GM19023 (cell line): ENCODE measurements at regions not wholly inside any gene's neighbourhood (a gene's known extent, or its start where the extent isn't known, plus 50 kb on each side); places are given as distances from the start of the nearest gene placed in this dataset.

ENCODE experiments used
- ATAC-seq: cut with Tn5 transposase; IDR thresholded peaks from one replicate; pipeline ENCODE4 v1.9.1; 2021; ENCODE audit warnings: mild to moderate bottlenecking, moderate library complexity; ENCODE audit not compliant: unreplicated experiment

DNA sequence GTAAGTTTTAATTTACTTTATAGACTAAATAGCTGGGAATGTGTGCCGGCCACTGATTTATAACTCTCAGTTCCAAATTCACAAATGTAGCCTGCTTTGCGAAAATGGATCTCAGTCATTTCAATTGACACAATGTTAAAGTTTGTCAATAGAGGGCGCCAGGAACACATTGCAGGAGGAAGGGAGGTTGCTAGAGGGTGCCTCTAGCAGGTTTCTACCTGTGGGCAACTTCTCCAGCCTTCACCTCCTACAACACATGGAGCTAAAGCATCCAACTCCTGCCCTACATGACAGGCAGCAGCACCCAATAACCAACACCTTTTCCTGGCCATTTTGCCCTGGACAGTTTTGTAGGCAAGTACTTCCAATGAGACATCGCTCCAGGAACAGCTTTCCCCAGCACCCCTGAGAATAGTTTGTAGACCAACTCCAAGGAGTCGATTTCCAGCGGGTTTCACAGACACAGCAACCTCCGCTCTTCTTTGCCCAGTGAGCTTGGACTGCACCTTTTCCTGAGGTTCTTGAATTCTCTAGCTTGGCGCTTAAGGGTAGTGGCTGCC, 784.8 kb upstream of the CDH2 start:
- ATAC-seq: no peak

DNA sequence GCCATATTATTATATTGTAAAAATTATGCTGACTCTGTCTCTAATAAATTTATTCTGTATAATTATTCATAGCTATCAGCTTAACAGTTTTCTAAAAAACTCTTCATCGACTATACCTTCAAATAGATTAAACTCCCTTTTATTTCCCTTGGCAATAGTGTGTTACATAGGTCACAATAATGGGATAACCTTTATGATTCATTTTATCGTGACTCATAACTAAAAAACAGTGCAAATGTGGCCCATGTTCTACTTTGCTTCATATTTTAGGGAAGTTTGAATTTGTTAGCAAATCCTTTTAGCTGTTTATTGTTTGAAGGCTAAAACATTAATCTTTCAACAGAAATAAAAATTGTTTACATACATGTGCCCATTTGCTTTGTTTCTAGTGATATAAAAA, 783.2 kb upstream of the CDH2 start:
- no peak for ATAC-seq

DNA sequence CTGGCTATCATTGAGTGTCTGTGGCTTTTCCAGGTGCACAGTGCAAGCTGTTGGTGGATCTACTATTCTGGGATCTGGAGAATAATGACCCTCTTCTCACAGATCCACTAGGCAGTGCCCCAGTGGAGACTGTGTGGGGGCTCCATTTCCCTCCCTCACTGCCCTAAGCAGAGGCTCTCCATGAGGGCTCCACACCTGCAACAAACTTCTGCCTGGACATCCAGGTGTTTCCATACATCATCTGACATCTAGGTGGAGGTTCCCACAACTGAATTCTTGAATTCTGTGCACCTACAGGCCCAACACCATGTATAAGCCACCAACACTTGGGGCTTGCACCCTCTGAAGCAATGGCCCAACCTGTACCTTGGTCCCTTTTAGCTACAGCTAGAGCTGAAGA, 775.4 kb upstream of the CDH2 start:
- no peak for ATAC-seq

DNA sequence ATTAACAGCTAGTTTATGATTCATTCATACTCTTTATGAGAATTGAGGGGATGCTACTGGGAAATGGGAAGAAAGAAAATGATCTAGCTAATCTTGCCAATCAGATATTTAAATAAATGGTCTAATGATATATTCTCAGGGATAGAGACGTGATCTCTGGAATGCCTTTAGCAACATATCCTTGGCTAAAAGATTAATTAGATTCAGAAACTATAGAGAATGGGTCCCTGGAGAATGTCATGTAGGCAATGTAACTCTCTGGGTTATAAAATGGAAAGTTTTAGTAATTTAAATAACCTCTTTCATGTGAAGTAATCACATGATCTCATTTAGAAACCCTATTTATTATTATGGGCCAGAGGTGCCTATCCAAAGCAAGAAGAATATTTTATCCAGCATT, 771.0 kb upstream of the CDH2 start:
- no peak for ATAC-seq

DNA sequence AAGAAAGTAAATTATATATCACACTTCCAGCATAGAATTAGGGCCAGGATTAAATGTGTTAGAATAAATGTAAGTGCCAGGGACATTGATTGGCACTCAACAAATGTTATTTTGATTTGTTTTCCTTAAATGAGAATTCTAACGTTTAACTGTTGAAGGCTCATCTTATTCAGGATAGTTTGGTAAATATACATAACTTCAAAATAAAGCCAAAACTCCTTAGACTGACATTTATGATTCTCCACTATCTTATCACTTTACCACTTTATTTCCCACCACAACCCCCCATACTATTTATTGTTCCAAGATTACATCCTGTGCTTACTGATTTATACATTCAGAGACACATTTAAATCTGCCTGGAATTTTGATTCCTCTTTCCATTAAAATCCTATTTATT, 769.5 kb upstream of the CDH2 start:
- ATAC-seq: no peak

DNA sequence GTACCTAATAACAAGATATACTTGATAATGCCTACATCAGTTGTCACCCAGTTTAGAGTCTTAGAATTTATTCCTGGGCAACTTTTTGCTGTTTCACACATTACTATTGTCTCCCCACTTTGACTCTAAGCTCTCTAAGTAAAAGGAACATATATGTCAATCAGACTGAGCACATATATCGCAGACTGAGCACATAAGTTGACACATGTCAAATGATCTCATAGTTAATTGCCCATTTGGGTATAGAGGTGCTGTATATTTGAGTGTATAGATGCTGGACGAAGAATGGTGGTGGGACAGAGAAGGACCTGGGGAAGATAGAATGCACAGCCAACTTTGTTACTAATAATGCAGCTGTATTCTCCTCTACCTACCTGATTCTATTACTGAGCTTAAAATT, 746.0 kb upstream of the CDH2 start:
- no peak for ATAC-seq

DNA sequence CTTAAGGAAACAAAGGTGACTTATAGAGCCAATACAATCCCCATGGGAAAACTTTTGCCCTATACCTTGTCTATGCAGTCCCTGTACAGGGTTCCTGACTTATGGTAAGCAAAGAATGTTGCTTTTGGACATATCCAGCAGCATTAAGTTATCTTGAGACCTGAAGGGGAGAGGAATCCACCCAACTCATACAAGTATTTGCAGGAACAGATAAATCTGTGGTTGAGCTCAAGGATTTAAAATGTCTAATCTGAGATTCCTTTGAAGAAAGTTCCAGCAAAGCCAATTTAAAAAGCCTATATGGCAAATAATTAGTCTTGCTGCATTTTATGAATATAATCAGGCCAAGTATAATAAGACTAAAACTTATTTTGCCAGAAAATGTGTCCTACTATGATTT, 739.5 kb upstream of the CDH2 start:
- no peak for ATAC-seq

DNA sequence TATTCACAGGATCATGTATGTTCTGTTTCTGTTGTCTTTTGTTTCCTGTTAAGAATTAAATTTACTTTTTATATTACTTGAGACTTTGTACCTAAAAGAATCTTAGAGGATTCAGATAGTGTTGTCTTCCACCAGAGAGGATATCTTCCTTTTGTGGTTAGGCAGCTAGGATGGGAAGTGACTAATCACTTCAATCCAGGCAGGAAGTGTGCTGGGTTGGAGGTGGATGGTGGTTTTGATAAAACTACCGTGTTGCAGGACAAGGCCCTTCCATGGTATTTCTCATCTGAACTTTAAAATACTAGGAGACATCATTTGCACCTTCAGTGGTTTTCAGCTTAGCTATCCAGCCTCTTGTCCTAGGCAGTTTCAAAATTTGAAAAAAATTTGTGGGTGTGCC, 728.6 kb upstream of the CDH2 start:
- ATAC-seq: no peak

DNA sequence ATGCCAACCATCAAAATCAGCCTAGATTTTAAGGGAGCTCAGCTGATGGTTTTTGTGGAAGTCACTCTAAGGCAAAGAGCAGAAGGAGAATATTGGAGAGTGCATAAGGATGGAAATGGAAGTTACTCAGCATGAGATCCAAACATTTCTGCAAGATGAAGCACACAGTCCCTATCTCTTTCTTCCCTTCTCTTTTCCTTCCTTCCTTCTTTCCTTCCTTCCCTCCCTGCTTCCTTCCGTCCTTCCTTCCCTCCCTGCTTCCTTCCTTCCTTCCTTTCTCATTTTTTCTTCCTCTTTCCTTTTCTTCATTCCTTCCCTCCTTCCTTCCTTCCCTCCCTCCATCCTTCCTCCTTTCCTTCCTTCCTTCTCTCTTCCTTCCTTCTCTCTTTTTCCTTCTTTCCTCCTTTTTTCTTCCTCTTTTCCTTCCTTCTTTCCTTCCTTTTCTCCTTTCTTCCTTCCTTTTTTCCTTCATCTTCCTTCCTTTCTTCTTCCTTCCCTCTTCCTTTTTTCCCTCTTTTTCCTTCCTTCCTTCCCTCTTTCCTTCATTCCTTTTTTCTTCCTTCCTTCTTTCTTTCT, 727.9 kb upstream of the CDH2 start:
- no peak for ATAC-seq

DNA sequence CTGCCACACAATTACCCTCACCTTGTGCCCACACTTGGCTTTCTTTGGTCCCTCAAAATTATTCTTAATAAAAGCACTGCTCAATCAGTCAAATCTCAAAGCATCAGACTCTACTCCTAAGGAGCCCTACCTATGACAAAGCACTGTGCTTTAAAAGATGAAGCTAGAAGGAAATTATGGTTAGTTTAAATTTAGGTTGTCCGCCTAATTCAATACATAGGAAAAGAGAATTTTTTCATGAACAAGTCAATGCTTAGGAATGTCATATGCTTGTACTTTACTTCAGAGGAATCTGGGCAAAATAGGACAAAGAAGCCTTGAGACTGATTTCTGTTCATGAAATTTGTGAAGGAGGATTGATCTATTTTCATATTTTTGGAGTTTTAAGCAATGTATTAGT, 726.4 kb upstream of the CDH2 start:
- no peak for ATAC-seq

DNA sequence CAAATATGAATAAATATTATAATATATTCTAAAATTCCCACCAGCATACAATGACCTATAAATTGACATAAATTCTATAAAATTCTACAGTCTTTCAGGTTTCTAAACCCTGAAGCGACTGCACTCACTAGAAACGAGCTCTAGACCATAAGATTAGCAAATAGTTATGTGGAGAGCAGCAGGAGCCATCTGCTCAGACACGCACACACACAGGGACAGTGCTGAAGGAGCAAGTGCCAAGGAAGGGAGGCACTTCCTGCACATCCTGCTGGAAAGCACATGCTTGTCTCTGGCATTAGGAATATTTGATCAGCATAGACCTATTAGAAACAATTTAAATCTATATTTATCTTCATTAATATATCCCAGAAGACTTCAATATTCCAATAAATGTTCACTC, 713.9 kb upstream of the CDH2 start:
- no peak for ATAC-seq

DNA sequence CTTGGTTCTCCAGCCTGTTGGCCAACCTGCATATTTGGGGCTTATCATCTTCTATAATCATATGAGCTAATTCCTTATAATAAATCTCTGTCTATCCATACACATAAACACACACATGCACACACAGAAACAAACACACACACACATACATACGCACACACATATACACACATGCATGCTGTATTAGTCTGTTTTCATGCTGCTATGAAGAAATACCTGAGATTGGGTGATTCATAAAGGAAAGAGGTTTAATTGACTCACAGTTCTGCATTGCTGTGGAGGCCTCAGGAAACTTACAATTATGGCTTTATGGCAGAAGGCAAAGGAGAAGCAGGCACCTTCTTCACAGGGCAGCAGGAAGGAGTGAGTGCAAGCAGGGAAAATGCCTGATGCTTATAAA, 707.4 kb upstream of the CDH2 start:
- ATAC-seq: no peak

DNA sequence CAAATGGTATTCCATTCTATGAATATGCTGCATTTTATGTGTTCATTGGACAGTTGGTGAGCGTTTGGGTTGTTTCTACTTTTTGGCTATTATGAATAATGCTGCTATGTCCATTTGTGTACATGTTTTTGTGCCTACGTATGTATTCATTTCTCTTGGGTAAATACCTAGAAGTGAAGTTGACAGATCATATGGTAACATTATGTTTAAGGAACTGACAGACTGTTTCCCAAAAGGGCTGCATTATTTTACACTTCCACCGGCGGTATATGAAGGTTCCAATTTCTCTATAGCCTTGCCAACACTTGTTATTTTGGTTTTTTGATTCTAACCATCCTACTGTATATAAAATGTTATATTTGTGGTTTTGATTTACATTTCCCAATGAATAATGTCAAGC, 703.9 kb upstream of the CDH2 start:
- no peak for ATAC-seq

DNA sequence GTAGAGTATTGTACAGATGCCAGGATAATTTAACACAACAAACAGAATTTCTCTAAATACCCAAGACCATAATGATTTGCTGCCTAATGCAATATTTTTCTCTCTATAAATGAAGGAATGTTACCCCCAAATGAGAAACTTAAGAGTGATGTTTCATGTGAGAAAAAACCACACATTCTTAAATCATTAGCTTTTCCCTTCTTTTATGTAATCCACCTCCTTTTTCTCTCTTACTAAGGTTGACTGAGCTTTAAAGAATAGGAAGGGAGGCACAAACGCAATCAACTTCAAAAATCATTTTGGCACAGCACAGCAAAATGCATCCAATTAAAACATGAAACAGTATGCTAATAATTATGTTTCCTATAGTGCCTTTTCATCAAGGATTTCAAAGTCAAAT, 698.1 kb upstream of the CDH2 start:
- ATAC-seq: no peak

DNA sequence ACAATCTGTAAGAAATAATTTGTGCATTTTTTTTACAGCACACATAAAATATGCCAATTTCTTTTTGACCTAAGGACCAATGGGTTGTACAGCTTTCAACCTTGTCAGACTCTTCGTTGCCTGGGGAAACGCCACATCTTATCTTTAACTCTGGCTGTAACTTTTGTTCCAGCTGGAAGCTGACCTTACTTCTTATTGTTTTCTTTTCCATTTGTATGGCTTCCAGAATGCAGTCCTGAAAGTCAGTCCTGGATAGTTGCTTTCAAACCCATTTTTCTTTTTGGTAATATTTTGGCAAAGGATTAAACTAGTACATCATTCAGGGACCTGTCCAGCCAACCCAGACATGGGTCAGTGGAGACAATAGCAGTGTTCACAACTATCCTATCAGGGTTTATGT, 686.5 kb upstream of the CDH2 start:
- no peak for ATAC-seq

DNA sequence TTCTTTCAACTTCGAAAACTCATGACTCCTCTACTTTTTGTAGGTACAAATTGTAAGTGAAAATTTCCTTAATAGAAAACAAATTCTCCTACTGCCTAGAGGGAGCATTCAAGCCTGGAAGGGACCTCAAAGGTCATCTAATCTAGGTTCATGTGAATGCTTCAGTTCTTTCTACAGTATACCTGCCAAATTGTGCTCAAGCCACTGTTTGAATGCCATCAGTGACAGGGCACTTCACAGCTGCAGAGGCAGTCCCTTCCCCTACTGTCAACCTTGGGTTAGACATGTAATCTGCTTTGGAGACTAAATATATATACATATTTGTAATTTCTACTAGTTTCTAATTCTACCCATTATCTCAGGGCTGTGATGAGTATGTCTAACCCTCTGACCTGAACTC, 681.3 kb upstream of the CDH2 start:
- ATAC-seq: no peak

DNA sequence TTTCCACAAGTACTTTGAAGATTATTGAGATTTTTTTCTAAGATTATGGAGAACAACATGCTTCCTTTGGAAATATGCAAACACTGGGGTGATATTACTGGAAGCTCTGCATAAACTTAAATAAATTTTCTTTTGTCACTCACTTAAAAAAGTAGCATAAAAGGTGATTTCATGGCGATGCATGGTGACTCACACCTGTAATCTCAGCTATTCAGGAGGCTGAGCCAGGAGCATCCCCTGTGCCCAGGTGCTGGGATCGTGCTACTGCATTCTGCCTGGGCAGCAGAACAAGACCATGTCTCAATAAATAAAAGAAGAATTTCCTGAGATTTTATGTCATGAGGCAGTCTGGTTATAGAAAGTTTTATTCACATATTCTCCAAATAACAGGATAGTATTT, 679.1 kb upstream of the CDH2 start:
- ATAC-seq: no peak

DNA sequence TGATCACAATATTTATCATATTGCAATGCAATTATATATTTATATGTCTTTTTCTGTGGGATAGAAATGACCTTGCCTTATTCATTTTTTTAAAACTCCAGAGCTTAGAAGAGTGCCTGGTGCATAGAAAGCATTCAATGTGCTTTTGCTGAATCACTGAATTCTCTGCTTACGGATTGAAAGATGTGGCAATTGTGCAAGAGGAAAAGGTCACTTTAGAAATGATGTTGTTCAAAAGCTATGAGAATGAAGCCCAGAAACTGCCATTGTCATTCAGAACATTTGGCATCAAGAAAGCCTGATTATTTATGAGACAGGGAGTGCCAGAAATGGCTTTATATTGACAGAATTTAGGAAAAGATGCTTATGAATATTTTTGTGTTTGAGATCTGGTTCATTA, 678.6 kb upstream of the CDH2 start:
- no peak for ATAC-seq

DNA sequence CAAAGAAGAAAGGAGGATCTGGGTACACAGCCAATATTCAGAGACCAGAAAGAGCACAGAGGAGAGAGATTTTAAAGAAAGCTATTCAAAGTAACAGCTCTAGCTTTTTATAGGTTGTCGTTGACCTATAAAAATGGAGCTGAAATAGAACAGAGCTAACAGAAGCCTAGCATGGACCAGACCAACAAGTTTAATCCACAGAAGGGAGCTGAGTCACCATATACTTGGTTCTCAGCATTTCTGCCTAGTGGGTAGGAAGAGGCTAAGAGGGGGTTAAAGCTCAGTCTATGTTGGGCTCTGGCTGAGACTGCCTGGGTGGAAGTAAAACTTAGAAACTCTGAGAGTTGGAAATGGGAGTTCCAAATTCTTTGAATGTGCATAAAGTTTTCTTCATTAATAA, 678.0 kb upstream of the CDH2 start:
- no peak for ATAC-seq

DNA sequence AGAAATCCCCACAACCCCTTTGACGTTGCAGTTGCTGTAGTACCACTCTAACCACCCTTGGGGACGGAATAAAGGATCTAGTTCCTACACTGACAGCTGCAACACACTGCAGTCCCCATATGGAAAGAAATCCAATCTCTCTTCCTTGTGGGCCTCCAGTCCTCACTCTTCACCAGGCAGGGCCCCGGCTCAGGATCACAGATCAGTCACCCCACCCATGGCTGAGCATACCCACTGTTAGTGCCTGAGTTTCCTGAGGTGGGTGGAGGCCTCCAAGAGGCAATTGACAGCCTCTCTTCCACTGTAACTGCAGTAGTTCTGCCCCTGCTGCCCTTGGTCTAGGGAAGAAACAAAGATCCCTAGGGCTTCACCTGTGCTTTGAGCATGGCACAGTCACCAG, 670.0 kb upstream of the CDH2 start:
- no peak for ATAC-seq

DNA sequence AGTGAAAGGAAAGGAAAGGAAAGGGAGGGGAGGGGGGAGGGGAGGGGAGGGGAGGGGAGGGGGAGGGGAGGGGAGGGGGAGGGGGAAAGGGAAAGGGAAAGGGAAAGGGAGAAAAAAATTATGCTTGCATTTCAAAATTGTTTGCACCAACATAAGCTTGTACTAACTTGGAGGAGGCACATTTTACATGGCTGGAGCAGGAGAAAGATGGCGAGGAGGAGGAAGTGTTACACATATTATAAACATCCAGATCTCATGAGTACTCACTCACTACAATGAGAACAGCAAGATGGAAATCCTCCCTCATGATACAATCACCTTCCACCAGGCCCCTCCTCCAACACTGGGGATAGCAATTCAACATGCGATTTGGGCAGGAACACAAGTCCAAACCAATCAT, 660.2 kb upstream of the CDH2 start:
- no peak for ATAC-seq

DNA sequence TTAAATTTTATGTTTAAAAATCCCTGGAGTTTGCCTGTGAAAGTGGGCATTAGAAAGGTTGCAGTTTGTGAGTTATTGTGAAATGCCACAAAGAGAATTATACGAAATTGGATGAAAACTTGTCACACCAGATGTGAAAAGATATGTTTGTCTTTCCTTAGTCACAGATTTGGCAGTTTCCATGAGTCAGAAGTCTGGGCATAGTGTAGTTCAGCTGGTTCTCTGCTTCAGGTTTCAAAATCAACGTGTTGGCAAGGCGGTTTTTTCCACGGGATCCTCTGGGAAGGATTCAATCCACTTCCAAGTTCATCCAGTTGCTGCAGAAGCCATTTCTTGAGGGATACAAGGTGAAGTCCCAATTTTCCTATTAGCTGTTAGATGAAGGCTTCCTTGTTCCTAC, 658.0 kb upstream of the CDH2 start:
- ATAC-seq: no peak

DNA sequence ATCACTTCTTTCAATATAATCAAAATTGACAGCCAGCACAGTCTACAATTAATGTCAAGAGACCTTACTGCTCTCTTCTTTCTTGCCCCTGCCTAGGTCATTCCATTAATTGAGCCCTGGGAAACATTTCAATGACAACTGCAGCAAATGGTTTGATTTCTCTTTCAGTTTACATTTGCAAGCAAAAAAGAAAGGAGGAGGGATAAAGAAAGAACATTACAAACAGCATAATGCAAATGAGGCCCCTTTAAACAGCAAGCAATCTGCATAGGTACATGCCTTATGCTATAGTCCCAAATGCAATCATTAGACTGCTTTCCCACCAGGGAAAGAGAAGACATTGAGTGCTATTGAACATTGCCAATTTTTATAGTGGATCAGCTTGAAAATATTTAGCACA, 655.0 kb upstream of the CDH2 start:
- no peak for ATAC-seq

DNA sequence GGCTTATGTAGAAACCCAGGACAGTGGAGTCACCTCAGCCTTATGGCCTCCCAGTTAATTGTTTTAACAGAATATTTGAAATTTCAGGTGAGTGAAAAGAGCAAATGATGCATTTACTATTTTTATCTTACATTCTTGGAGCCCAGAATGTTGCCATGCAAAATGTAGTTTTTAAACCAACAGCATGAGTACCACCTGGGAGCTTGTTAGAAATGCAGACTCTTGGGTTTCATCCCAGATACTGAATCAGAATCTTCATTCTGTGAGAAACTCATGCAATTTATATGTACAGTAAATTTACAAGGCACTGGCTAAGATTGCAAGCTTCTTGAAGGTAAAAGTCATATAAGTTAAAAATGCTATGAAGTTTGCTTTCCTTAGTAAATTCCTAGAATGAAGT, 654.5 kb upstream of the CDH2 start:
- ATAC-seq: no peak
